Activated naive CD4-positive, alpha-beta T cell treated with anti-CD3 and anti-CD28 coated beads, Interleukin-2, amount 50 U/mL, for 72 hours (primary cell): ENCODE measurements at regions not wholly inside any gene's neighbourhood (a gene's known extent, or its start where the extent isn't known, plus 50 kb on each side); places are given as distances from the start of the nearest gene placed in this dataset.

Experiments used
- ATAC-seq, 2 donors: fragments of 150-1000 bp; cut with Tn5 transposase; 2 replicates each; pipeline ENCODE4 v1.10.0; 2021; ENCODE audit warnings: mild to moderate bottlenecking in 2 of 2, moderate library complexity in 2 of 2
- DNase-seq, 2 donors: peaks; one replicate each; pipeline ENCODE4 v3.0.0; 2021 to 2022; ENCODE audit warnings: low spot score in 2 of 2
- H3K27ac Mint-ChIP-seq, 2 donors: one replicate each; pipeline ENCODE4 v1.8.0; 2022; ENCODE audit warnings: mild to moderate bottlenecking in 2 of 2, mixed read lengths in 2 of 2
- H3K36me3 Mint-ChIP-seq, 2 donors: one replicate each; pipeline ENCODE4 v1.8.0; 2022; ENCODE audit warnings: mixed read lengths in 2 of 2
- H3K9me3 Mint-ChIP-seq, 2 donors: one replicate each; pipeline ENCODE4 v1.8.0; 2022; ENCODE audit warnings: mixed read lengths in 2 of 2

GRCh38 chr4:184536065-184536880 lies 61.9 kb upstream of the IRF2 start:
- DNase-seq: no peak
- no peaks in the 10 kb centered on the region for H3K9me3 Mint-ChIP-seq
- no peak for ATAC-seq
- peaks cover 8 to 16% of the 10 kb centered on the region in 2 donors for H3K36me3 Mint-ChIP-seq
- H3K27ac Mint-ChIP-seq: peak overlapping the region; percentile 50 to 96

DNA sequence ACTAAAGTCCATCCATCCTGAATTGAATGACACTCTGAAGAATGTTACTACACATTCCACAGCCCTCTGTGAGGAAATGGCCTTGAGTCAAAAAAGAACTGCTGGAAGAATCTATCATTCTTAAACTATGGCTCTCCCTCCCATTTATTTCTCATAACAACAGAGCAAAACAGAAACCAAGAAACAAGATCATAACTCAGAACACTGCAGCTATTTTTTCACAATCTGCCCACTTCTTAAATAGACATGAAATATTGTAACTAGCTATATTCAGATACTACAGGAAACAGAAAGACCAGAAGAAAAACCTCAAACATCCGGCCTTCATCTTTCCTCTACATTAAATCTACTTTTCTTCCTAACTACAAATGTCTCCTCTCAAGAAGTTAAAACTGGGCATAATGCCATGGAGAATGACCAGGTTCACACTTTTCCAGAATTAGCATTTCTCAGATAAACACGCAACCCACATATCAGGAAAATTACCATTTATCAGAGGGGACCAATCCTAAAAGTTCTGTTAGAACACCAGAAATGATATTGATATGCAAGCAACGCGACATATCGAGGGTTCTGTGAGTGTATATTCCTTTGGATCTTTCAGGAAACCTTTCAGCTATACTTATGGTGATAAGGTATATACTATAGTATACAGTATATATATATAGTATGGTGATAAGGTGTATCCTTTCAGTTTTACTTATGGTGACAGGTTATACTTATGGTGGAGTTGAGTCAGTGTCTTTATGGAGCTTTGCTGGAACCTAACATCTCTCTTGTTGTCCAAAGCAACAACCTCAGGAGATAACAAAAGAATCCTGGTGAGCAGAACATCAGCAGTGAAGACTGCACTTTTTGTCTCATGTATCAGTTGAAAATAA lies 60.4 kb upstream of the IRF2 start:
- Mint-ChIP-seq H3K27ac (peak overlapping the region; percentile 89 to 96), H3K9me3 (no peaks in the 10 kb centered on the region), H3K36me3 (peaks cover 8 to 16% of the 10 kb centered on the region in 2 donors)
- peak; percentile 59 to 79 for ATAC-seq
- DNase-seq: no peak

GRCh38 chr4:184533908-184534307 lies 59.6 kb upstream of the IRF2 start:
- ATAC-seq: no peak
- Mint-ChIP-seq H3K27ac (peak overlapping the region in 1 of 2 donors; percentile 96), H3K36me3 (peaks cover 8 to 16% of the 10 kb centered on the region in 2 donors), H3K9me3 (no peaks in the 10 kb centered on the region)
- DNase-seq: no peak

- DNase-seq (no peak), ATAC-seq (no peak)
- Mint-ChIP-seq H3K36me3 (peaks cover 0 to 8% of the 10 kb centered on the region in 2 donors), H3K9me3 (no peaks in the 10 kb centered on the region), H3K27ac (no peak overlapping the region)
Measured at GRCh38 chr4:184531008-184531407, 56.7 kb upstream of the IRF2 start.

- Mint-ChIP-seq H3K9me3 (peaks cover 7 to 14% of the 10 kb centered on the region in 2 donors), H3K27ac (no peak overlapping the region), H3K36me3 (peaks cover 15 to 24% of the 10 kb centered on the region in 2 donors)
- DNase-seq (no peak), ATAC-seq (no peak)
Measured at GRCh38 chr4:184529283-184529682, 54.9 kb upstream of the IRF2 start.

- no peak overlapping the region for H3K27ac Mint-ChIP-seq
- peaks cover 17 to 27% of the 10 kb centered on the region in 2 donors for H3K36me3 Mint-ChIP-seq
- ATAC-seq (peak; percentile 39 to 54), DNase-seq (no peak)
- H3K9me3 Mint-ChIP-seq: peaks cover 7 to 19% of the 10 kb centered on the region in 2 donors
Measured at GRCh38 chr4:184528713-184529112, 54.4 kb upstream of the IRF2 start.

GRCh38 chr4:184528051-184528450 lies 53.7 kb upstream of the IRF2 start:
- H3K27ac Mint-ChIP-seq: no peak overlapping the region
- peaks cover 7 to 26% of the 10 kb centered on the region in 2 donors for H3K9me3 Mint-ChIP-seq
- DNase-seq (no peak), ATAC-seq (no peak)
- H3K36me3 Mint-ChIP-seq: peaks cover 17 to 27% of the 10 kb centered on the region in 2 donors

DNA sequence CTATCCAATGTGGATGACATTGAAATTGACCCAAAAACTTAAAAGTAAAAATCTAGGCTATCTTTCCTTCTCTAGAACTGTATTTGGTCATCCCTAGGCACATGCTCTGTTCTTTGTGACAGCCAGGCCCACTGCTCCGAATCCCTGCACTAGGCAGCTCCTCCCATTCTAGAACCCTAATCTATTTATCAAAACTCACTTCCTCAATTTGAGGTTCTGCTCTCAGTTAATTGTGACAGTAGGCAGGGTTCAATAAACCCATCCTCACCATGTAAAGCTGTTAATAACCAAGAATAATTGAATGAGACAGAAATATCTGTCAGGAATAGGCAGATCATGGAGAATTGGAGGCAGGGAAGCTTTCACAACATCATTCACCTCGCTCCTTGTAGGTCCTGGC lies 51.9 kb upstream of the IRF2 start:
- Mint-ChIP-seq H3K27ac (no peak overlapping the region), H3K9me3 (peaks cover 7 to 35% of the 10 kb centered on the region in 2 donors), H3K36me3 (peaks cover 21 to 29% of the 10 kb centered on the region in 2 donors)
- ATAC-seq: no peak
- DNase-seq: no peak
